ENCODE measurements at regions not wholly inside any gene's neighbourhood (a gene's known extent, or its start where the extent isn't known, plus 50 kb on each side); places are given as distances from the start of the nearest gene placed in this dataset.

GRCh38 chr15:66945286-66945685 is 120.1 kb upstream of the SMAD3 start:
- WGBS, 2 donors = 90 to 95% methylated on average over 3 of the region's 3 CpGs
- peaks cover 0 to 5% (median 0%) of the 10 kb centered on the region in 3 donors for H3K27me3 ChIP-seq (ENCODE audit: control insufficient read depth in 3 of 3, insufficient read depth in 3 of 3, low read length in 2 of 3)
- no peaks in the 10 kb centered on the region for H3K36me3 ChIP-seq (ENCODE audit: control insufficient read depth in 4 of 4, insufficient read depth in 4 of 4, low read length in 4 of 4)
- DNase-seq (no peak), ATAC-seq (ENCODE audit: insufficient read depth, low FRiP score) (no peak)
- no peak for TF ChIP-seq CTCF (IDR thresholded peaks at IDR 0.05; ENCODE audit: control extremely low read depth, extremely low read depth)
- H3K4me3 ChIP-seq = no peak overlapping the region
- no peaks in the 10 kb centered on the region for H3K9me3 ChIP-seq (ENCODE audit: control insufficient read depth in 4 of 4, insufficient read depth in 3 of 4, low read length in 3 of 4)
- peaks cover 0 to 11% (median 1%) of the 10 kb centered on the region in 5 donors for H3K4me1 ChIP-seq (ENCODE audit: control insufficient read depth in 5 of 5, insufficient read depth in 5 of 5, low read length in 5 of 5)
- H3K27ac ChIP-seq (ENCODE audit: low read depth in 1 of 2, low read length in 1 of 2) = no peak overlapping the region
- H3K9ac ChIP-seq (ENCODE audit: insufficient read depth in 1 of 2, low read length in 2 of 2) = no peak overlapping the region

GRCh38 chr15:66945842-66946241 is 119.6 kb upstream of the SMAD3 start:
- ATAC-seq (ENCODE audit: insufficient read depth, low FRiP score) = no peak
- H3K4me3 ChIP-seq = no peak overlapping the region
- H3K9me3 ChIP-seq (ENCODE audit: control insufficient read depth in 4 of 4, insufficient read depth in 3 of 4, low read length in 3 of 4) = peaks cover 0 to 2% (median 0%) of the 10 kb centered on the region in 4 donors
- no peak overlapping the region for H3K9ac ChIP-seq (ENCODE audit: insufficient read depth in 1 of 2, low read length in 2 of 2)
- no peaks in the 10 kb centered on the region for H3K27me3 ChIP-seq (ENCODE audit: control insufficient read depth in 3 of 3, insufficient read depth in 3 of 3, low read length in 2 of 3)
- 72 to 90% methylated on average over 4 of the region's 4 CpGs for WGBS, 2 donors
- no peak for TF ChIP-seq CTCF (IDR thresholded peaks at IDR 0.05; ENCODE audit: control extremely low read depth, extremely low read depth)
- peaks cover 0 to 9% (median 1%) of the 10 kb centered on the region in 5 donors for H3K4me1 ChIP-seq (ENCODE audit: control insufficient read depth in 5 of 5, insufficient read depth in 5 of 5, low read length in 5 of 5)
- no peak for DNase-seq
- H3K27ac ChIP-seq (ENCODE audit: low read depth in 1 of 2, low read length in 1 of 2) = no peak overlapping the region
- no peaks in the 10 kb centered on the region for H3K36me3 ChIP-seq (ENCODE audit: control insufficient read depth in 4 of 4, insufficient read depth in 4 of 4, low read length in 4 of 4)

- WGBS, 2 donors = 29 to 36% methylated on average over 12 of the region's 12 CpGs
- DNase-seq = peak; percentile 75 to 80 (median 79)
- H3K4me3 ChIP-seq = no peak overlapping the region
Measured at GRCh38 chr15:66946578-66947164, 118.7 kb upstream of the SMAD3 start.

More at GRCh38 chr15:66946578-66947164, 118.7 kb upstream of the SMAD3 start:
- H3K27ac ChIP-seq (ENCODE audit: low read depth in 1 of 2, low read length in 1 of 2) = no peak overlapping the region
- peak; percentile 80 for ATAC-seq (ENCODE audit: insufficient read depth, low FRiP score)
- peaks cover 0 to 2% (median 0%) of the 10 kb centered on the region in 4 donors for H3K9me3 ChIP-seq (ENCODE audit: control insufficient read depth in 4 of 4, insufficient read depth in 3 of 4, low read length in 3 of 4)
- no peaks in the 10 kb centered on the region for H3K27me3 ChIP-seq (ENCODE audit: control insufficient read depth in 3 of 3, insufficient read depth in 3 of 3, low read length in 2 of 3)
- peaks cover 0 to 1% (median under 1%) of the 10 kb centered on the region in 5 donors for H3K4me1 ChIP-seq (ENCODE audit: control insufficient read depth in 5 of 5, insufficient read depth in 5 of 5, low read length in 5 of 5)
- peak; percentile 94 for TF ChIP-seq CTCF (IDR thresholded peaks at IDR 0.05; ENCODE audit: control extremely low read depth, extremely low read depth)
- H3K9ac ChIP-seq (ENCODE audit: insufficient read depth in 1 of 2, low read length in 2 of 2) = no peak overlapping the region
- H3K36me3 ChIP-seq (ENCODE audit: control insufficient read depth in 4 of 4, insufficient read depth in 4 of 4, low read length in 4 of 4) = no peaks in the 10 kb centered on the region
